Stimulated activated effector memory CD8-positive, alpha-beta T cell treated with anti-CD3 and anti-CD28 coated beads, Interleukin-12 subunit alpha, Interleukin-12 subunit beta, amount 100 ng/mL, for 72 hours (primary cell): ENCODE measurements at regions not wholly inside any gene's neighbourhood (a gene's known extent, or its start where the extent isn't known, plus 50 kb on each side); places are given as distances from the start of the nearest gene placed in this dataset.

Experiments
- ATAC-seq: fragments of 150-1000 bp; cut with Tn5 transposase; 2 replicates; pipeline ENCODE4 v1.10.0; 2021
- DNase-seq, 2 donors: peaks; one replicate each; pipeline ENCODE4 v3.0.0; 2021 to 2022; ENCODE audit warnings: low spot score in 2 of 2
- H3K27ac Mint-ChIP-seq: one replicate; pipeline ENCODE4 v1.8.0; 2022; ENCODE audit warnings: mild to moderate bottlenecking, mixed read lengths
- H3K36me3 Mint-ChIP-seq: one replicate; pipeline ENCODE4 v1.8.0; 2022; ENCODE audit warnings: mild to moderate bottlenecking, mixed read lengths
- H3K4me1 Mint-ChIP-seq: one replicate; pipeline ENCODE4 v1.8.0; 2022; ENCODE audit warnings: mixed read lengths
- H3K4me3 Mint-ChIP-seq: one replicate; pipeline ENCODE4 v1.8.0; 2022; ENCODE audit warnings: mild to moderate bottlenecking, mixed read lengths
- H3K9me3 Mint-ChIP-seq: one replicate; pipeline ENCODE4 v1.8.0; 2022; ENCODE audit warnings: mixed read lengths

GRCh38 chr11:19537803-19538453, 174.7 kb upstream of the NAV2 start:
- ATAC-seq (no peak), DNase-seq (no peak)
- no peaks in the 10 kb centered on the region for H3K36me3 Mint-ChIP-seq
- H3K4me1 Mint-ChIP-seq, result no peaks in the 10 kb centered on the region
- H3K9me3 Mint-ChIP-seq, result no peaks in the 10 kb centered on the region
- H3K27ac Mint-ChIP-seq, result no peak overlapping the region
- H3K4me3 Mint-ChIP-seq, result no peak overlapping the region

- H3K27ac Mint-ChIP-seq, result no peak overlapping the region
- H3K36me3 Mint-ChIP-seq, result no peaks in the 10 kb centered on the region
- ATAC-seq, result no peak
- DNase-seq, result no peak
- H3K4me1 Mint-ChIP-seq, result no peaks in the 10 kb centered on the region
- no peak overlapping the region for H3K4me3 Mint-ChIP-seq
- H3K9me3 Mint-ChIP-seq, result no peaks in the 10 kb centered on the region
Observed at GRCh38 chr11:19536131-19536530, 176.5 kb upstream of the NAV2 start.

- Mint-ChIP-seq H3K9me3 (no peaks in the 10 kb centered on the region), H3K4me1 (no peaks in the 10 kb centered on the region), H3K27ac (no peak overlapping the region), H3K4me3 (no peak overlapping the region), H3K36me3 (no peaks in the 10 kb centered on the region)
- DNase-seq, result no peak
- no peak for ATAC-seq
Observed at GRCh38 chr11:19530505-19530904, 182.1 kb upstream of the NAV2 start.

GRCh38 chr11:19526119-19526518, 186.5 kb upstream of the NAV2 start:
- Mint-ChIP-seq H3K36me3 (no peaks in the 10 kb centered on the region), H3K9me3 (no peaks in the 10 kb centered on the region), H3K4me1 (no peaks in the 10 kb centered on the region), H3K4me3 (no peak overlapping the region), H3K27ac (no peak overlapping the region)
- DNase-seq (no peak), ATAC-seq (no peak)

GRCh38 chr11:19525714-19526113, 186.9 kb upstream of the NAV2 start:
- Mint-ChIP-seq H3K4me1 (no peaks in the 10 kb centered on the region), H3K27ac (no peak overlapping the region), H3K36me3 (no peaks in the 10 kb centered on the region), H3K4me3 (no peak overlapping the region), H3K9me3 (no peaks in the 10 kb centered on the region)
- no peak for ATAC-seq
- no peak for DNase-seq

- no peak overlapping the region for H3K4me3 Mint-ChIP-seq
- ATAC-seq (no peak), DNase-seq (no peak)
- no peaks in the 10 kb centered on the region for H3K36me3 Mint-ChIP-seq
- H3K4me1 Mint-ChIP-seq, result no peaks in the 10 kb centered on the region
- no peak overlapping the region for H3K27ac Mint-ChIP-seq
- H3K9me3 Mint-ChIP-seq, result no peaks in the 10 kb centered on the region
Observed at GRCh38 chr11:19525276-19525675, 187.4 kb upstream of the NAV2 start.

GRCh38 chr11:19524171-19524671, 188.4 kb upstream of the NAV2 start:
- H3K27ac Mint-ChIP-seq, result no peak overlapping the region
- no peak for DNase-seq

GRCh38 chr11:19520681-19521080, 192.0 kb upstream of the NAV2 start:
- Mint-ChIP-seq H3K4me1 (no peaks in the 10 kb centered on the region), H3K27ac (no peak overlapping the region)
- no peak for DNase-seq

More at GRCh38 chr11:19524171-19524671, 188.4 kb upstream of the NAV2 start:
- Mint-ChIP-seq H3K4me3 (no peak overlapping the region), H3K4me1 (no peaks in the 10 kb centered on the region), H3K36me3 (no peaks in the 10 kb centered on the region), H3K9me3 (no peaks in the 10 kb centered on the region)
- no peak for ATAC-seq

GRCh38 chr11:19519912-19520641, 192.6 kb upstream of the NAV2 start:
- no peak overlapping the region for H3K27ac Mint-ChIP-seq
- H3K4me3 Mint-ChIP-seq, result no peak overlapping the region
- no peaks in the 10 kb centered on the region for H3K9me3 Mint-ChIP-seq
- DNase-seq, result no peak
- no peak for ATAC-seq
- no peaks in the 10 kb centered on the region for H3K36me3 Mint-ChIP-seq
- no peaks in the 10 kb centered on the region for H3K4me1 Mint-ChIP-seq

More at GRCh38 chr11:19520681-19521080, 192.0 kb upstream of the NAV2 start:
- ATAC-seq, result no peak
- H3K4me3 Mint-ChIP-seq, result no peak overlapping the region
- no peaks in the 10 kb centered on the region for H3K9me3 Mint-ChIP-seq
- H3K36me3 Mint-ChIP-seq, result no peaks in the 10 kb centered on the region

GRCh38 chr11:19519353-19519752, 193.3 kb upstream of the NAV2 start:
- no peaks in the 10 kb centered on the region for H3K9me3 Mint-ChIP-seq
- H3K4me3 Mint-ChIP-seq, result no peak overlapping the region
- no peak for DNase-seq
- no peaks in the 10 kb centered on the region for H3K4me1 Mint-ChIP-seq
- H3K27ac Mint-ChIP-seq, result no peak overlapping the region
- no peaks in the 10 kb centered on the region for H3K36me3 Mint-ChIP-seq
- ATAC-seq, result no peak

GRCh38 chr11:19513253-19513652, 199.4 kb upstream of the NAV2 start:
- Mint-ChIP-seq H3K9me3 (no peaks in the 10 kb centered on the region), H3K4me3 (no peak overlapping the region), H3K4me1 (no peaks in the 10 kb centered on the region), H3K27ac (no peak overlapping the region), H3K36me3 (no peaks in the 10 kb centered on the region)
- no peak for ATAC-seq
- DNase-seq, result no peak

- ATAC-seq, result no peak
- no peak overlapping the region for H3K27ac Mint-ChIP-seq
Observed at GRCh38 chr11:19512618-19513017, 200.0 kb upstream of the NAV2 start.

GRCh38 chr11:19511413-19512183, 201.0 kb upstream of the NAV2 start:
- H3K36me3 Mint-ChIP-seq, result no peaks in the 10 kb centered on the region
- H3K27ac Mint-ChIP-seq, result no peak overlapping the region
- DNase-seq (no peak), ATAC-seq (no peak)
- H3K9me3 Mint-ChIP-seq, result no peaks in the 10 kb centered on the region
- no peak overlapping the region for H3K4me3 Mint-ChIP-seq
- no peaks in the 10 kb centered on the region for H3K4me1 Mint-ChIP-seq

More at GRCh38 chr11:19512618-19513017, 200.0 kb upstream of the NAV2 start:
- H3K9me3 Mint-ChIP-seq, result no peaks in the 10 kb centered on the region
- no peaks in the 10 kb centered on the region for H3K36me3 Mint-ChIP-seq
- no peak for DNase-seq
- H3K4me3 Mint-ChIP-seq, result no peak overlapping the region
- no peaks in the 10 kb centered on the region for H3K4me1 Mint-ChIP-seq

GRCh38 chr11:19511066-19511412, 201.6 kb upstream of the NAV2 start:
- H3K9me3 Mint-ChIP-seq, result no peaks in the 10 kb centered on the region
- H3K36me3 Mint-ChIP-seq, result no peaks in the 10 kb centered on the region
- no peak overlapping the region for H3K27ac Mint-ChIP-seq
- no peak overlapping the region for H3K4me3 Mint-ChIP-seq
- DNase-seq (no peak), ATAC-seq (no peak)
- H3K4me1 Mint-ChIP-seq, result no peaks in the 10 kb centered on the region

- H3K36me3 Mint-ChIP-seq, result no peaks in the 10 kb centered on the region
- H3K27ac Mint-ChIP-seq, result no peak overlapping the region
- ATAC-seq (no peak), DNase-seq (no peak)
- no peak overlapping the region for H3K4me3 Mint-ChIP-seq
- no peaks in the 10 kb centered on the region for H3K9me3 Mint-ChIP-seq
- H3K4me1 Mint-ChIP-seq, result no peaks in the 10 kb centered on the region
Observed at GRCh38 chr11:19510468-19510867, 202.2 kb upstream of the NAV2 start.

GRCh38 chr11:19509215-19509614, 203.4 kb upstream of the NAV2 start:
- no peaks in the 10 kb centered on the region for H3K9me3 Mint-ChIP-seq
- no peak for DNase-seq
- H3K4me1 Mint-ChIP-seq, result no peaks in the 10 kb centered on the region
- no peak overlapping the region for H3K27ac Mint-ChIP-seq
- H3K4me3 Mint-ChIP-seq, result no peak overlapping the region
- no peak for ATAC-seq
- H3K36me3 Mint-ChIP-seq, result no peaks in the 10 kb centered on the region
